Activated CD4-positive, alpha-beta T cell treated with anti-CD3 and anti-CD28 coated beads for 36 hours (primary cell): ENCODE measurements at regions not wholly inside any gene's neighbourhood (a gene's known extent, or its start where the extent isn't known, plus 50 kb on each side); places are given as distances from the start of the nearest gene placed in this dataset.
"Not testable (repeated sequence)": the region's sequence is repeated elsewhere in the genome, so short reads cannot be mapped to it uniquely, and the experiment has no call there.

Experiments
- ATAC-seq: fragments of 200-7000 bp; cut with Tn5 transposase; one replicate; pipeline ENCODE4 v1.10.0; 2021; ENCODE audit warnings: mild to moderate bottlenecking, moderate library complexity
- CTCF ChIA-PET: fragments of 350-600 bp; sonication (Branson Sonifier 250); formaldehyde crosslinking; loops from one replicate; lab custom pipeline; 2021; ENCODE audit warnings: antibody characterized with exemption; lab: Charles Lee
- POLR2A ChIA-PET: fragments of 350-600 bp; sonication (Branson Sonifier 250); formaldehyde crosslinking; loops from one replicate; lab custom pipeline; 2021; ENCODE audit warnings: antibody characterized with exemption, inconsistent platforms; lab: Charles Lee
- DNase-seq: peaks from one replicate; pipeline ENCODE4 v3.0.0-alpha.2; 2020
- H3K27ac Mint-ChIP-seq: one replicate; pipeline ENCODE4 v1.8.0; 2021; ENCODE audit warnings: mixed read lengths
- H3K27me3 Mint-ChIP-seq: one replicate; pipeline ENCODE4 v1.8.0; 2021; ENCODE audit warnings: mixed read lengths
- H3K36me3 Mint-ChIP-seq: one replicate; pipeline ENCODE4 v1.8.0; 2021; ENCODE audit warnings: low read depth, mixed read lengths
- H3K4me1 Mint-ChIP-seq: one replicate; pipeline ENCODE4 v1.8.0; 2021; ENCODE audit warnings: mixed read lengths
- H3K4me3 Mint-ChIP-seq: one replicate; pipeline ENCODE4 v1.8.0; 2021; ENCODE audit warnings: mild to moderate bottlenecking, moderate library complexity, mixed read lengths
- H3K9me3 Mint-ChIP-seq: one replicate; pipeline ENCODE4 v1.8.0; 2021; ENCODE audit warnings: low read depth, mixed read lengths
- intact Hi-C, 2 experiments: fragments of 100-400 bp; cut with DNase I in 1 of 2; cut with micrococcal nuclease in 1 of 2; formaldehyde crosslinking; loops; one replicate each; pipeline versions ENCODE4 v1.14.2 to v1.15.1; 2022 to 2024; cut with DNase I, micrococcal nuclease

DNA sequence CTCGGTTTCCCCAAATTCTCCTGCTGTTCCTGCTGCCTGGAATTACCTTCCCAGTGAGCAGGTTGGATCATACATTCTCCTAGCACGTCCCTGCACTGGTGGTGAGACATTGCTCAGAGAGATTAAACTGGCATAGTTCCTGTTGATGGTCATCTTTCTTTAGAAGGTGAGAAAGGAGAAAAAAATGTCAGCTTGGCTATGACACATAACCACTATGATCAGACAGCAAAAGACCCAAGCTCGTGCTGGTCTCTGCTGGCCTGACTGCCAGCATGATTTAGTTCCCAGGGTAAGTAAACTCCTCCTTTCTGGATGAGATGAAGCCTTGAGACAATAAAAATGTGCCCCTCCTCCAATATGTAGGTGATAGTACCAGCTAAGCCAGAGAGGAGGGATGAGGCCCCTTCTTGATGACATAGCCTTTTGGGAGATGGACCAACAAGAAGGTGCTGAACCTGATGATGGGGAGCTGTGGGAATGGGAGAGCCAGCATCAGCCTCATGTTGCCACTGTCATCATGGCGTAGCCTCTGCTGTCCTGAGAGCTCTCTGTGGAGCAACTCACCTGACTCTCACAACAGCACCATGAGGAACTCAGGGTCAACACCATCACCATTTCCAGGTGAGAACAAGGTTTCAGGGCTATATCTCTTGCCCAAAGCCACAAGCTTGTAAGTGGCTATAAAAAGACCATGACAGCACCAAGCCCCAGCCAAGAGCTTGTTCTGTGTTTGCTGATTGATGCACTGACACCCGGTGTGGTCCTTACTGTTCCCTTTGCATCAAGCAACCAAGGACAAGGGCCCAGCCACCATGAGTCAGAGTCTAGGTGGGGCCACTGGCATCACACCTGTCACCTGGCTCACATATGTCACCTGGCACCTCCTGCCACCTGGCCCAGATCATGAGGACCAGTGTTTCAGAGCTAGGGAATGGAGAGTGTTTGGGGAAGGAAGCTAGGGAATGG, 200.0 kb downstream of the MATN1 start:
- H3K27ac Mint-ChIP-seq, result no peak overlapping the region
- no peak for ATAC-seq
- ChIA-PET CTCF (no interaction called here), POLR2A (no interaction called here)
- intact Hi-C loops, result no loop called here
- peaks cover 12% of the 10 kb centered on the region for H3K27me3 Mint-ChIP-seq
- no peak overlapping the region for H3K4me3 Mint-ChIP-seq
- no peaks in the 10 kb centered on the region for H3K9me3 Mint-ChIP-seq
- DNase-seq, result no peak
- no peaks in the 10 kb centered on the region for H3K4me1 Mint-ChIP-seq
- no peaks in the 10 kb centered on the region for H3K36me3 Mint-ChIP-seq

DNA sequence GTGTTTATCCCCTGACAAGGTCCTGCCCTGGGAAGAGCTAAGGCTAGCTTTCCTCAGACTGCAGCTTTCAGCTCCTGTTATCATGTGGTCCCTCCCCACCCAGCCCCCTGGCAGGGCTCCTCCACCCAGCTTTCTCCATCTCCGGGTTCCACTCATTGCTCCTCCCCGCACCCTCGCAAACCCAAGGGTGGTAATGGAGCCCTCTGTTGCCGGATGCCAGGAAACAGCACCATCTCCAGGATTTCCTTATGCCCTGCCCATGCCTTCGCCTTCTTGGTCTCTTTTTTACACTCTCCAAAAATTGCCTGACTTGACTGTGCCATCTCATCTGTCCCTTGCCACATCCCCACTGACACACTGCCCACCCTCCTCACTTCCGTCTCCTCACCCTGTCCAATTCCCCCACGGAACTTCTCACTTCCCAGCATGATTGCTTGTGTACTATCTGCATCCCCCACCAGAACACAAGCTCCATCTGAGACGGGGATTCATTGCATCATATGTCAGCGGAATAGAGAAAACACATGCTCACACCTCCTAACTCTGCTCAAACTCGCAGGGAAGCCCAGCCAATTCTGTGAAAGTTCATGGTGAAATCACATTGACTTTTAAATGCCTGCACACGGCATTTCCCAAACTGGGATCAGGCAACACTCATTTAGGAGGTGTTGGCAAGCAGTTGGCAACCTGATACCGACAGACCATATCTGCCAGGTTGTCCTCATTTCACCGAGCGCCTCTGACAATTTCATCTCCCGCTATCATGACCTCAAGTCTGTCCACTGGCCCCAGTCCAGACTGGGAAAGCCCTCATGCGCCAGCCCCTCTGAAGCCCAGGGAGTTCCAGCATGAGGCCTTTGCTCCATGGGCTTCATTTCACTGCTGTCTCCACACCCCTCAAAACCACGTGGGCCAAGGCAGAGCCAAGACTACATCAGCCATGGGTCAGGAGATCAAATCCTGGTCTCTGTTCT, 201.1 kb downstream of the MATN1 start:
- Mint-ChIP-seq H3K4me1 (no peaks in the 10 kb centered on the region), H3K27me3 (peaks cover 12% of the 10 kb centered on the region)
- intact Hi-C loops, result no loop called here

GRCh38 chr1:30521261-30521865, 202.0 kb downstream of the MATN1 start:
- ChIA-PET POLR2A (no interaction called here), CTCF (no interaction called here)
- no peak overlapping the region for H3K4me3 Mint-ChIP-seq
- intact Hi-C loops, result no loop called here
- no peaks in the 10 kb centered on the region for H3K9me3 Mint-ChIP-seq
- DNase-seq (no peak), ATAC-seq (no peak)
- H3K36me3 Mint-ChIP-seq, result no peaks in the 10 kb centered on the region
- H3K27ac Mint-ChIP-seq, result no peak overlapping the region
- peaks cover 12% of the 10 kb centered on the region for H3K27me3 Mint-ChIP-seq
- H3K4me1 Mint-ChIP-seq, result no peaks in the 10 kb centered on the region

More for the DNA sequence above, 201.1 kb downstream of the MATN1 start:
- no peak for DNase-seq
- Mint-ChIP-seq H3K9me3 (no peaks in the 10 kb centered on the region), H3K4me3 (no peak overlapping the region), H3K36me3 (no peaks in the 10 kb centered on the region), H3K27ac (no peak overlapping the region)
- ChIA-PET CTCF (no interaction called here), POLR2A (no interaction called here)
- ATAC-seq, result no peak

- no peak overlapping the region for H3K27ac Mint-ChIP-seq
- H3K27me3 Mint-ChIP-seq, result peaks cover 12% of the 10 kb centered on the region
- no peak for ATAC-seq
- DNase-seq, result no peak
- ChIA-PET CTCF (no interaction called here), POLR2A (no interaction called here)
- no peaks in the 10 kb centered on the region for H3K9me3 Mint-ChIP-seq
- no peak overlapping the region for H3K4me3 Mint-ChIP-seq
- no peaks in the 10 kb centered on the region for H3K36me3 Mint-ChIP-seq
- intact Hi-C loops, result no loop called here
- no peaks in the 10 kb centered on the region for H3K4me1 Mint-ChIP-seq
Measured at GRCh38 chr1:30520476-30520875, 202.9 kb downstream of the MATN1 start.

- ATAC-seq (no peak), DNase-seq (no peak)
- intact Hi-C loops, result no loop called here
- H3K4me1 Mint-ChIP-seq, result no peaks in the 10 kb centered on the region
- H3K36me3 Mint-ChIP-seq, result no peaks in the 10 kb centered on the region
- no peak overlapping the region for H3K4me3 Mint-ChIP-seq
- ChIA-PET POLR2A (no interaction called here), CTCF (no interaction called here)
- H3K9me3 Mint-ChIP-seq, result no peaks in the 10 kb centered on the region
- peaks cover 12% of the 10 kb centered on the region for H3K27me3 Mint-ChIP-seq
- H3K27ac Mint-ChIP-seq, result no peak overlapping the region
Measured at GRCh38 chr1:30519201-30519763, 204.1 kb downstream of the MATN1 start.

DNA sequence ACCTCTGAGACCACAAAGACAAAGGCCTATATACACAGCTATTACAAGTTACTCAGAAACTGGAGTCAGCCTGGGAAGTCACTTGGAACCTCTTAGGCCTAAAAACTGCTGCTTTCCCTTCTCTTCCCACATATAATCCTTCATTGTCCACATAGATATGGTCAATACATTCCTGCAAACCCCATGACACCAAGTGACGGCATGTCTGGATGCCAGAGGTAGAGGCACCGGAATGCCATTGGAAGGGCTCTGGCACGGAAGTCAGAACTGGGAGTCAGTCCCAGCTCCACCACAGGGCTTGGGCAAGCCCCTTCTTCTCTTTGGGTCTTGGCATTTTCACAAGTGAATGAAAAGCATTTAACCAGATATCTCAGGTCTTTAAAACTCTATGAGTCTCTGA, 204.7 kb downstream of the MATN1 start:
- H3K27me3 Mint-ChIP-seq, result peaks cover 11% of the 10 kb centered on the region
- POLR2A ChIA-PET, result no interaction called here
- no peaks in the 10 kb centered on the region for H3K9me3 Mint-ChIP-seq
- H3K36me3 Mint-ChIP-seq, result no peaks in the 10 kb centered on the region
- no peaks in the 10 kb centered on the region for H3K4me1 Mint-ChIP-seq
- CTCF ChIA-PET, result no interaction called here
- ATAC-seq (no peak), DNase-seq (no peak)
- intact Hi-C loops, result no loop called here
- no peak overlapping the region for H3K4me3 Mint-ChIP-seq
- no peak overlapping the region for H3K27ac Mint-ChIP-seq

GRCh38 chr1:30518186-30518585, 205.2 kb downstream of the MATN1 start:
- no peaks in the 10 kb centered on the region for H3K9me3 Mint-ChIP-seq
- H3K36me3 Mint-ChIP-seq, result no peaks in the 10 kb centered on the region
- no peak for DNase-seq
- no peak overlapping the region for H3K27ac Mint-ChIP-seq
- intact Hi-C loops, result no loop called here
- ChIA-PET POLR2A (no interaction called here), CTCF (no interaction called here)
- no peak overlapping the region for H3K4me3 Mint-ChIP-seq
- H3K4me1 Mint-ChIP-seq, result no peaks in the 10 kb centered on the region
- peaks cover 9% of the 10 kb centered on the region for H3K27me3 Mint-ChIP-seq
- ATAC-seq, result no peak

DNA sequence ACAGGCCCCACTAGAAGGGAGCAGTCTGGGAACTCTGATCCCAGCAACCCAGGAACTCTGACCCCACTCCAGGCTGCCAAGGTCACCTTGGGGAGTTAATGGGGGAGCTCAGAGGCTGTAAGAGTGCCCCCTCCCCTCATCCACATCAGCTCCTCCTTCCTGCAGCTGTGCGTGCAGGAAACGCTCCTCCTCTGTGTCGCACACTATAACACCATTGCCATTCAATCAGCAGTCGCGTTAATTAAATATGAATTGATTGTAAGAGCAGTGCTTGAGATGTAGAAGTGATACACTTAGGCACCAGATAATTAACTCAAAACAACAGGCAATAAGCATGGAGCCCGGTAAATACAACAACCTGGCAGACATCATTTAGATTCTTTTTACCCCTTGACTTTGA, 205.7 kb downstream of the MATN1 start:
- POLR2A ChIA-PET, ATAC-seq, H3K4me1 Mint-ChIP-seq, H3K27ac Mint-ChIP-seq, DNase-seq, CTCF ChIA-PET, H3K27me3 Mint-ChIP-seq, H3K9me3 Mint-ChIP-seq, H3K36me3 Mint-ChIP-seq, intact Hi-C loops, H3K4me3 Mint-ChIP-seq: not testable (repeated sequence)

DNA sequence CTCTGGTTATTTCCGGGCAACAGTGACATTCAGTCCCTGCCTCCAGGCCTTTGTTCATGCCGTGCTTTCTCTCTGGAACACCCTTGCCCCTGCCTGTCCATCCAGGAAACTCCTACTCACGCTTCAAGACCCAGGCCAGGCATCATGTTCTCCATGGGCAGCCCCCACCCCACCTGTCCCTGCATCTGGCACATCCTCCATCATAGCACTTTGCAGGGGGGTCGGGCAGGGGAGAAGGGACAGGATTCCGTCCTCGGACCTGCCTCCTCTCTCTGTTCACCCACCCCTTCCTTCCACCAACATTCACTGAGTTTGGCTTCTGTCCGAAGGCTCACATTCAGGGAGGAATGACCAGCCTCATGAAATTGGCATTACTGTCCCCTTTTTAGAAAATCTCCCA, 206.1 kb downstream of the MATN1 start:
- H3K27ac Mint-ChIP-seq, H3K27me3 Mint-ChIP-seq, H3K4me1 Mint-ChIP-seq, POLR2A ChIA-PET, H3K36me3 Mint-ChIP-seq, intact Hi-C loops, ATAC-seq, DNase-seq, H3K4me3 Mint-ChIP-seq, CTCF ChIA-PET, H3K9me3 Mint-ChIP-seq: not testable (repeated sequence)

- DNase-seq (no peak), ATAC-seq (no peak)
- Mint-ChIP-seq H3K9me3 (no peaks in the 10 kb centered on the region), H3K27me3 (peaks cover 1% of the 10 kb centered on the region), H3K4me3 (no peak overlapping the region), H3K4me1 (no peaks in the 10 kb centered on the region), H3K36me3 (no peaks in the 10 kb centered on the region), H3K27ac (no peak overlapping the region)
- POLR2A ChIA-PET, result no interaction called here
- intact Hi-C loops, result no loop called here
- CTCF ChIA-PET, result no interaction called here
Measured at GRCh38 chr1:30516485-30516858, 206.9 kb downstream of the MATN1 start.

GRCh38 chr1:30515755-30516484, 207.5 kb downstream of the MATN1 start:
- Mint-ChIP-seq H3K27me3 (peaks cover 2% of the 10 kb centered on the region), H3K27ac (no peak overlapping the region), H3K36me3 (no peaks in the 10 kb centered on the region), H3K4me1 (no peaks in the 10 kb centered on the region), H3K4me3 (no peak overlapping the region), H3K9me3 (no peaks in the 10 kb centered on the region)
- CTCF ChIA-PET, result no interaction called here
- no peak for DNase-seq
- intact Hi-C loops, result no loop called here
- POLR2A ChIA-PET, result no interaction called here
- ATAC-seq, result no peak
